ENCODE measurements at regions not wholly inside any gene's neighbourhood (a gene's known extent, or its start where the extent isn't known, plus 50 kb on each side); places are given as distances from the start of the nearest gene placed in this dataset.

DNA sequence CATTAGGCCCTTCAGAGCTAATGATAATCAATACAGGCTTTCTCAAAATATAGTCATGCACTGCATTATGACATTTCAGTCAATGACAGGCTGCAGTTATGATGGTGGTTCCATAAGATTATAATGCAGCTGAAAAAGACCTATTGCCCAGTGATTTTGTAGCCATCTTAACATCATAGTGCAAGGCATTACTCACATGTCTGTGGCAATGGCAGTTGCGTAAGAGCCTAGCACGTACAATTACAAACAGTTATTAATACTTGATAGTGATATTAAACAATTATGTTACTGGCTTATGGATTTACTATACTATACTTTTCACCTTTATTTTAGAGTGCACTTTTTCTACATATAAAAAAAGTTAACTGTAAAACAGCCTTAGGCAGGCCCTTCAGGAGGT lies 214.8 kb downstream of the ISL1 start:
- no peak for TF ChIP-seq YY1 (IDR thresholded peaks at IDR 0.05; ENCODE audit: insufficient read depth, insufficient read length)
- TF ChIP-seq ZNF274 (IDR thresholded peaks at IDR 0.05; ENCODE audit: low read depth, low read length), result no peak
- no peak for TF ChIP-seq SUZ12 (IDR thresholded peaks at IDR 0.05; ENCODE audit: extremely low read depth, insufficient read depth, insufficient read length)
